Kidney epithelial cell (primary cell): ENCODE measurements at regions not wholly inside any gene's neighbourhood (a gene's known extent, or its start where the extent isn't known, plus 50 kb on each side); places are given as distances from the start of the nearest gene placed in this dataset.

Experiments
- DNase-seq: peaks from one replicate; pipeline ENCODE4 v3.0.0-alpha.2; 2010; ENCODE audit warnings: low read depth
- H3K27me3 ChIP-seq: 2 replicates; pipeline ENCODE4 v1.6.0; 2011; ENCODE audit warnings: low read length; ENCODE audit not compliant: control insufficient read depth, insufficient read depth
- H3K36me3 ChIP-seq: 2 replicates; pipeline ENCODE4 v1.5.1; 2011; ENCODE audit warnings: low read length; ENCODE audit not compliant: control insufficient read depth, insufficient read depth
- H3K4me3 ChIP-seq: 2 replicates; pipeline ENCODE4 v1.5.1; 2011; ENCODE audit warnings: low read depth, mild to moderate bottlenecking, control low read depth, low read length
- TF ChIP-seq, protein P1 (sequence below): IDR thresholded peaks from 2 replicates; pipeline ENCODE4 v1.5.1; 2011; ENCODE audit warnings: mild to moderate bottlenecking, moderate library complexity, low read length, control low read depth, inconsistent platforms; ENCODE audit not compliant: insufficient read depth, poor library complexity, severe bottlenecking

DNA sequence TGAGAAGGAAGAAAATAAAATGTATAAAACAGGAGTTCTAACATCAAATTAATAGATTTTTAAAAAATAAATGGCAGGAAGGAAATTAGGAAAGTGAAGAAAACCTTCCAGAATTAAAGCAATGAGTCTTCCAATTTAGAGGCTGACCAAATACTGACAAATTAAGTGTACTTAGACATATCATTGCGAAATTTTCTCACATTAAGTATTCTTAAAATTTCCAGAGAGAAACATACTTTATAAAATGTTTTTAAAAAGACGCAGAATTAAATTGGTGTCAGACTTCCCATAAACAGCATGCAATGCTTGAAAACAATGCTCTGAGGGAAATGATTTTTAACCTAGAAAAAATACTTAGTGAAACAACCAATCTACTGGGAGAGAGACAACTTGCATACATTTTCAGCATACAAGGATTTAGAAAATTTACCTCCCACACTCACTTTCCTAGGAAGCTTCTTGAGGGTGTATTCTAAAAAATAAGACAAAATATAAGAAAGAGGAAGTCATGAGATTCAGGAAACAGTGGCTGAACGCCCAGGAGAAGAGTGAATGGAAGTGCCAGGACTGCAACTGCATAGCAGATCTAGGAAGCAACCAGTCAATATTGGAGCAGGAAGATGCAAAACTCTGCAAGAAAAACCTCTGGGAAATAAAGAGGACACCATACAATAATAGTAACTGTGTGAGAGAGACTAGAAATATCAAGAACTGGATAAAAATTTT, 339.9 kb downstream of the ADCYAP1 start:
- Histone ChIP-seq H3K27me3 (no peaks in the 10 kb centered on the region), H3K36me3 (no peaks in the 10 kb centered on the region), H3K4me3 (no peak overlapping the region)
- TF ChIP-seq, protein P1, sequence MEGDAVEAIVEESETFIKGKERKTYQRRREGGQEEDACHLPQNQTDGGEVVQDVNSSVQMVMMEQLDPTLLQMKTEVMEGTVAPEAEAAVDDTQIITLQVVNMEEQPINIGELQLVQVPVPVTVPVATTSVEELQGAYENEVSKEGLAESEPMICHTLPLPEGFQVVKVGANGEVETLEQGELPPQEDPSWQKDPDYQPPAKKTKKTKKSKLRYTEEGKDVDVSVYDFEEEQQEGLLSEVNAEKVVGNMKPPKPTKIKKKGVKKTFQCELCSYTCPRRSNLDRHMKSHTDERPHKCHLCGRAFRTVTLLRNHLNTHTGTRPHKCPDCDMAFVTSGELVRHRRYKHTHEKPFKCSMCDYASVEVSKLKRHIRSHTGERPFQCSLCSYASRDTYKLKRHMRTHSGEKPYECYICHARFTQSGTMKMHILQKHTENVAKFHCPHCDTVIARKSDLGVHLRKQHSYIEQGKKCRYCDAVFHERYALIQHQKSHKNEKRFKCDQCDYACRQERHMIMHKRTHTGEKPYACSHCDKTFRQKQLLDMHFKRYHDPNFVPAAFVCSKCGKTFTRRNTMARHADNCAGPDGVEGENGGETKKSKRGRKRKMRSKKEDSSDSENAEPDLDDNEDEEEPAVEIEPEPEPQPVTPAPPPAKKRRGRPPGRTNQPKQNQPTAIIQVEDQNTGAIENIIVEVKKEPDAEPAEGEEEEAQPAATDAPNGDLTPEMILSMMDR, result no peak
- no peak for DNase-seq

DNA sequence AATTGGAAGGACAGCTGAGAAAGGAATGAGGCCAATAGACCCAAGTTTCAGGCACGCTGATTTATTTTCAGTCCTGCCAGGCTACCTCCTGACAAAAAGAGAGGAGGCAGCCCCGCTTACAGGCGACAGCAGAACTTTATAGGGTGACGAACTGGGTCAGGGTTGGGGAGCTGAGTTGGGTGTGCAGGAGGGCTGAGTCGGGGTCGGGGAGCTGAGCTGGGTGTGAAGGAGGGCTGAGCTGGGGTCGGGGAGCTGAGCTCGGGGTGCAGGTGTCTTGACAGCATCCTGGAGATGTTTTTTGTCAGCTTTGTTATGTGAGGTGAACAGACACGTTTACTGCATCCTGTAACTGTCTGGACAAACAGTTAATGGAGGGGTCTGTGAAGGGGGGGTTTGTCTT, 342.2 kb downstream of the ADCYAP1 start:
- Histone ChIP-seq H3K27me3 (no peaks in the 10 kb centered on the region), H3K4me3 (no peak overlapping the region), H3K36me3 (no peaks in the 10 kb centered on the region)
- no peak for DNase-seq
- TF ChIP-seq, protein P1, result no peak

DNA sequence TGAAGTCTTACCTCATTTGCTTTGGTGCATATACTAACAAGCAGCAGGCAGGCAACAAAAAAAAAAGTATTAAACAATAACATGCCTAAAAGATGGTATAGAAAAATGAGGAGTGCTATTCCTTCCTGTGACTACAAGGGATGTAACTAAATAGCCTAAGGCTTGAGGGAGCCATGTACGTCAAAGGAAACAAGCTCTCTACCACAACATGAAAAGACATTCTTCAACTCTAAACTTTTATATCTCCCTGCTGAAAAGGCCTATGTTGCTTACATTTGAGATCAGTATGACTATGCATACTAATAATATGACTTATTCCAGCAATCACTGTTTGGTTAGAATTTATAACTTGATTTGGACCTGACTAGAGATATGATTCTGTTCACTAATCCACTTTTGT, 347.9 kb downstream of the ADCYAP1 start:
- TF ChIP-seq, protein P1, result no peak
- no peak for DNase-seq
- Histone ChIP-seq H3K4me3 (no peak overlapping the region), H3K27me3 (no peaks in the 10 kb centered on the region), H3K36me3 (no peaks in the 10 kb centered on the region)

DNA sequence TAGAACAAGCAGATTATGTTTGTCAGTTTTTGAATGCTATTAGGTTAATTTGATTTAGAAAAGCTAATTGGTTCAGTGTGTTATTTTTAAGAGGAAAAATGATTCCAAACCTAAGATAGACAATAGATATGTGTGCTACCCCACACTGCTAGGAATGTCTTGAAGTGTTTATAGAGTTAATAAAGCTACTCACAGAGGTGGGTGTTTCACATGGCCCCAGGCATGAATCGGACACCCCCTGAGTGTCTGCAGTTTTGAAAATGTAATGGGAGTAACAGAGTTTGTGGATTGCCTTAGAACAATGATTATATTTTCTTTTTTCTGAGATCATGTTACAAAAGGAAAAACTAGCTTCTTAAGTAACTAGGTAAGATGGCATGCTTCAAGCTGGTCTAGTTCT, 348.3 kb downstream of the ADCYAP1 start:
- no peak for DNase-seq
- H3K4me3 ChIP-seq, result no peak overlapping the region
- H3K27me3 ChIP-seq, result no peaks in the 10 kb centered on the region
- TF ChIP-seq, protein P1, result no peak
- no peaks in the 10 kb centered on the region for H3K36me3 ChIP-seq

DNA sequence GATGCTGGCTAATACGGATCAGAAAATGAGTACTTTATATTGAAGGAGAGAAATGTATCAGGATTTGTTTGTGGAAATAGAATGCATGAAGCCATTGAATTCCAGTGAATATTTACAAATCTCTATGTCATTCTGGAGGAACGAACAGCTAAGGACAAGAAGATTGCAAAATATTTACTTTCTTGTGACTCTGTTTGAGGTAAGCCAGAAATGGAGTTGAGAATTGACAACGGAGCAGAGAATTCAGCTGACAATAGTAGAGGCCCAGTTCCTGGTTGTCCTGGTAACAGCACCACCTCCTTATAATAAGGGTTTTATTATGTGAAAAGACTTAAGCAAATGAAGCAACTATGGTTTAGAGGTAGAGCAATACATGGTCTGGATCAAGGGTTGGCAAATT, 349.2 kb downstream of the ADCYAP1 start:
- Histone ChIP-seq H3K36me3 (no peaks in the 10 kb centered on the region), H3K4me3 (no peak overlapping the region), H3K27me3 (no peaks in the 10 kb centered on the region)
- no peak for DNase-seq
- TF ChIP-seq, protein P1, result no peak

DNA sequence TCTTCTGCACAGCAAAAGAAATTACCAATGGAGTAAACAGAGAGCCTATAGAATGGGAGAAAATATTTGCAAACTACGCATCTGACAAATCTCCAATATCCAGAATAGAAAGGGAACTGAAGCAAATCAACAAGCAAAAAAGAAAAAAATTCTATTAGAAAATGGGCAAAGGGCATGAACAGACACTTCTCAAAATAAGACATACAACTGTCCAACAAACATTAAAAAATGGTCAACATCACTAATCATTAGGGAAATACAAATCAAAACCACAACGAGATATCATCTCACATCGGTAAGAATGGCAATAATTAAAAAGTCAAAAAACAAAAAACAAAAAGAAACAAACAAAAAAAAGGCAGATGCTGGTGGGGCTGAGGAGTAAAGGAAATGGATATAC, 356.4 kb downstream of the ADCYAP1 start:
- TF ChIP-seq, protein P1, result no peak
- H3K36me3 ChIP-seq, result no peaks in the 10 kb centered on the region
- no peak overlapping the region for H3K4me3 ChIP-seq
- DNase-seq, result no peak
- H3K27me3 ChIP-seq, result no peaks in the 10 kb centered on the region
